T-helper 22 cell (primary cell): ENCODE measurements at regions not wholly inside any gene's neighbourhood (a gene's known extent, or its start where the extent isn't known, plus 50 kb on each side); places are given as distances from the start of the nearest gene placed in this dataset.

Experiments used
- DNase-seq: peaks from one replicate; pipeline ENCODE4 v3.0.0-alpha.2; 2020; ENCODE audit warnings: low read depth

DNA sequence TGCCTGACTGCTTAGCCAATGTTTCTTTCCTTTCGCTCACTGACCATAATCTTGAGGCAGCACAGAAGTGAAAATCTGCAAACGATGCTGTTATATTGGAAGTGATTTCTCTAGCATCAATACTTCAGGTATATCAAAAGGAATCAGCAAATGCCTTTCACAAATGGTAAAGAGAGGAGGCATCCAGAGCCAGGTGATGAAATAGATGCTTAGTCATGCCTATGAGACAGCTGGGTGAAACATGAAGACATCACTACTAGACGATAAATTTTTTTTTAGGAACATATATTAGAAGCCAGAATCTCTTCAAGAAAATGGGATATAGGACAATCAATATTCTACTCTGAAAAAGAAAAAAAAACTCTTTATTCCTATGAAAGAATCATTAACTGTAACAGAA lies 249.2 kb upstream of the SLC39A10 start:
- DNase-seq: no peak

DNA sequence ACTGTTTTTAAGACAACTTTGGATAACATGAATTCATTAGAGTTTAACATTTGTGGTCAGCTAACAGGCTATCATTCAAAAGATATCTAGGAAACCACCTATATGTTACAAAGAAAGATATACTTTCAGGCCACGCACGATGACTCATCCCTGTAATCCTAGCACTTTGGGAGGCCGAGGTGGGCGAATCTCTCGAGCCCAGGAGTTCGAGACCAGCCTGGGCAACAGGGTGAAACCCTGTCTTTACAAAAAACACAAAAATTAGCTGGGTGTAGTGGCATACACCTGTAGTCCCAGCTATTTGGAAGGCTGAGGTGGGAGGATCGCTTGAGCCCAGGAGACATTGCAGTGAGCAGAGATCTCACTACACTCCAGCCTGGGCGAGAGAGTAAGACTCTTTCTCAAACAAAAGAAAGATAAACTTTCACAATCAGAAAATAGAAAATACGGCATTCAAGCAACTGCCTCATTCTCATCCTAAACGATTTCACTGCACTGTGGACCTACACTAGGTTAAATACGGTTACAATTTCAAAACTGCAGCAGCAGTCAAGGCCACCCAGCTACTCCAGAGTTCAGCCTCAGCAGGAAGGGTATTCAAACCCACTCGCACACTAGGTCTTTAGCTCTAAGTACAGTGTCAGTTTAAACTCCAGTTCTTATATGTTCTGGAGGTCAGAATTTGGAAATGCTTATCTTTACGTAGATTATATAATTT lies 250.0 kb upstream of the SLC39A10 start:
- no peak for DNase-seq

DNA sequence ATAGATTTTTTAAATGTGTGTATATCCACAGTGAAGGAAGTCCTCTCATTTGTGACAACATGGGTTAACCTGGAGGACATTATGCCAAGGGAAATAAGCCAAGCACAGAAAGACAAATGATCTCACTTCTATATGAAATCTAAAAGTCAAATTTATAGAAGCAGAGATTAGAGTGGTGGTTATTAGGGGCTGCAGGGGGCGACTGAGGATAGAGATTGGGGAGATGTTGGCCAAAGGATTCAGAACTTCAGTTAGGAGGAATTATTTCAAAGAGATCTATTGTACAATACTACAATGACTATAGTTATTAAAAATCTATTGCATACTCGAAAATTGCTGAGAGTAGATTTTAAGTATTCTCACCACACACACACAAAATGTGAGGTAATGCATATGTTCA lies 252.4 kb upstream of the SLC39A10 start:
- no peak for DNase-seq

DNA sequence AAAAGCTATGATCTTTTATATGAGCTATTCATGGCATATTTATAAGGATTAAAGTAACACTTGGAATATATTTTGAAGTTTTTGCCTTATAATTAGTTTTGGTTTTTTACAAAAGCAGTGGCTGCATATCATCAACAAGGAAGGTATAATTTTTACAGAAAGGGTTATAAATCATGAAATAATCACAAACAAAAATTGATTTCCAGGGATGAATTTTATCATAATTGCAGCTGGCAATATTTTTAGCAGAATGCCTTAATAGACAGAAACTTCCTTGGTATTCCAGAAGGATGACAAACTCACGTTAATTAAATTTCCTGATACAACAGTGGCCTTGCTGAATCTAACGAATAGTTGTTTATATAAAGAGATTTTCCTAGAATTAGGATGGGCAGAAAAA lies 260.5 kb upstream of the SLC39A10 start:
- DNase-seq: no peak

DNA sequence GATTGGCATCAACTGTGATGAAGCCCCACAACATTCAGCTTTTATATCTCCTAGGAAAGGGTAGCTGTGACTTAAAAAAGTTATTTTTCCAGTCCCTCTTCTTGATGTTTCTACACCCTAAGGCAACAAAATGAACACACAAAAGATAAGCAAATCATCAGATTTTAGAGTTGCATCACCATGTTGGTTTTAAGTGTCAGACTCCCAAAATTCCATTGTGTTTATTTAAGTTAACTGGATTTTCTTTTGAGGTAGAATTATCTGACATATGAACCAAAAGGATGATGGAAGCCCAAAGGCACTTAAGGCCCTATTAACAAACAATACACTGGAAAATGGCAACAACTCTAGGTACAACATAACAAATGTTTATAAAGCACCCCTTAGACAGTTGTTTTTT lies 261.7 kb upstream of the SLC39A10 start:
- no peak for DNase-seq

DNA sequence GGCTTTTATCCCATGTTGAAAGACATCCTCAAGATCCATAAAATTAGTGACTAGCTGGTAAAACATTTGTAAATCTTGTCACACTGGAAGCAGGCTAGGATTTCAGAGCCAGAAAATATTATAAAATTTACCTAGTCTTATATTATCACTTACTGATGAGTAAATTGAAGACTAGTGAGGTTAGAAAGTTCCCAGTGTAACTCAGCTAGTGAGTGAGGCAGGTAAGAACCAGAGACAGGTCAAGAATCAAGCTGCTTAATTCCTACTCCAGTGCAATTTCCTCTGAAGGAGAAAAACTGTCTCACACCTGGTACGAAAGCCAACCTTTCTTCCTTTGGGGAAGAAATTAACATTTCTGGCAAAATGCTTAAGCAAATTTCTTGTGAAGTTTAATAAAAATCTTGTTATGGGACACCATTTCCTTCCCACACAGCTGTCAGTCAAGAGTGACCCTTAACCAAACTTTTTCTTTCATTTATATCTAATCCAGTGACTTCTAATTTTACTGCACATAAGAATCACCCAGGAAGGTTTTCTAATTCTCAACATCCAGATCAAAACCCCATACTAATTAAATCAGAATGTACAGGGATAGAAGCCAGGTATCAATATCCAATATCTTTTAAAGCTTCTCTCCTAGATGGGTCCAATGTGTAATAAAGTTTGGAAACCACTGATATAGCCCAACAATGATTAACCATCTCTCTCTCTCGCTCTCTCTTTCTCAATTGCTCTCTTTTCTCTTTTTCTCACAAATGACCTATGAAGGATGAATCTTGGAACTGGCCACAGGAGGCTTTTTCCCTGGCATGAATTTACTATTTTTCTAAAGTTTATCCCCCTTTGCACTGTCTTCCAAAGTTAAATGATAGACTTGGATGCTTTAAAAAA lies 264.3 kb upstream of the SLC39A10 start:
- DNase-seq: no peak

DNA sequence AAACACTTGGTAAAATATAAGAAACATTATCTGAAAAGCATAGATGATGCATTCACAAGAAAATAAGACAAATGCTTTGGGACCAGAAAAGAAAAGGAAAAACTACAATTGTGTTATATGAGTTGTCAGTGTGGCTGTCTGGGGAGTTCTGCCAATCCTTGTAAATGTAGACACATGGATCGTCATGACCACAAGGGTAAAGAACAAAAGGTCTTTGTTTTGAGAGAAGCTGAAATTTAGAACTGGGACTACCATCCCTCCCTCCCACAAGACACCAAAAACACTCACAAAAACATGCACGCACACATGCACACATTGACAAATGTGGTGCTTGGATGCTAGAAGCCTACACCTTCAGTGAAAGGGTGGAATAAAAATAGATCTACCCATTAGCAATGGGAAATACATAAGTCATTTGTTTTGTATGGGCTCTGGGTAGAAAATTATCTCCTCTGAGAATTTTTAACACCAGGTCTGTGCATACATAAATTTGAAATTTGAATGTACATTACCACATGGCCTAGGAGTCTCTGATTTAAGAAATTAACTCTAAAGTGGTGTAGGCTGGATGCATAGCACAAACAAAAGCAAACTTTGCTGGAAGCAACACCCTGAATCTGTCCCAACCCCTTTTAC lies 266.2 kb upstream of the SLC39A10 start:
- DNase-seq: no peak

DNA sequence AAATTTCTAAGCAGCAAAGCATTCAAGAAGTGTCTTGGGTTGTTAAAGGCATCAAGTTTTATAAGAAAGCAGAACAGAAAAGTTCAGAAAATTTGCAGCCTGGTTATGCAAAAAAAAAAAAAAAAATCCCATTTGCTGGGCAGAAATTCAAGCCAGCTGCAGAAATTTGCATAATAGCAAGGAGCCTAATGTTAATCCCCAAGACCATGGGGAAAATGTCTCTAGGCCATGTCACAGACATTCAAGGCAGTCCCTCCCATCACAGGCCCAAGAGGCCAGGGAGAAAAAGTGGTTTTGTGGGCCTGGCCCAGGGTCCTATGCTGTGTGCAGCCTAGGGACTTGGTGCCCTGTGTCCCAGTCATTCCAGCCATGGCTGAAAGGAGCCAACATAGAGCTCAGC lies 269.0 kb upstream of the SLC39A10 start:
- no peak for DNase-seq

DNA sequence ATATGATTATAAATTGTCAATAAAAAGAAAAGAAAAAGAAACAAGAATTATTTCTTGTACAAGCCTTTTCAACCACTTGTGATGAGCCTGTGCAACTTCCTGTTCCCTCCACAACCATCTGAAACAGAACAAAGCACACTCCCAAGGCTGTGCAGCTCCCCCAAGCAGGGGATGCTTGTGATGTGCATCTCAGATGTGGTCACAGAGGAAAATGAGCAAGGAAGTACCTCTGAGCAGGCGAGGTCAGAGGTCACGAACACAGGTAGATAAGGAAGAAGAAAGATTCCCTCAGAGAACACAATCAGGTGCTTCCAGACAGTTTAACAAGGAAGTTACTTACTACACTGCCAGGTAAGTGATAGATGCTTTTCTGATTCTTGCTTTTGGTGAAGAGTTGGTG lies 274.8 kb upstream of the SLC39A10 start:
- no peak for DNase-seq

DNA sequence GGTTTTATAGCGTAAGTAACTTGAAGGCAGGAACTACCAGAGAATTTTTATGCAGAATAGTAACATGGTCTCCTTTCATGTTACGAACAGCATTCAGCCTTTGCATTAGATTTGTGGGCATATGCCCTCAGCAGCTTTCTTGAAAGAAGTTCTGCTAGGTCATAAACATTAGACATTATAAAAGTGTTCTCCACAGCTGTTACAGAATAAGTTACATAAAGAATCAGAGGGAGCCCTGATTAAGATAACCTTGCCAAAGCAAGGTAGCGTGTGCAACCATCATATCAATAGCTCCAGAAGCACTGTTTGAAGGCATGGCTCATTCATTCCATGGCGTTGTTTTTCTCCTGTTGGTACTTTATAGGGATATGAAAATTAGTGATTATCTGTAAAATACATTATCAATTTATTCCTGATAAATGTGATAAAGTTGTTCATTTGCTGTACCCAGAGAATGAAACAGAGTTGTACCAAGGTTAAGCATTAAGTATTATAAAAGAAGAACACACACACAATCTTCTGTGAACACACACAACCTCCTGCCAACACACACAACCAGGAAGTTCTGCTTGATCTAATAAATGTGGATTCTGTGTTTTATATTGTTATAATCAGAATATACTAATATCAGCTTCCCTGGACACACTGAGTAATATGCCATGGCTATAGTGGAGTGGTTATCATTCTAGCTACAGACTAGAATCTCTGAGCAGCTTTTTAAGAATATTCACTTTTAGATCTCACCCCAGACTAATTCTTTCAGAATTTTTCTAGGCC lies 286.7 kb upstream of the SLC39A10 start:
- DNase-seq: no peak

DNA sequence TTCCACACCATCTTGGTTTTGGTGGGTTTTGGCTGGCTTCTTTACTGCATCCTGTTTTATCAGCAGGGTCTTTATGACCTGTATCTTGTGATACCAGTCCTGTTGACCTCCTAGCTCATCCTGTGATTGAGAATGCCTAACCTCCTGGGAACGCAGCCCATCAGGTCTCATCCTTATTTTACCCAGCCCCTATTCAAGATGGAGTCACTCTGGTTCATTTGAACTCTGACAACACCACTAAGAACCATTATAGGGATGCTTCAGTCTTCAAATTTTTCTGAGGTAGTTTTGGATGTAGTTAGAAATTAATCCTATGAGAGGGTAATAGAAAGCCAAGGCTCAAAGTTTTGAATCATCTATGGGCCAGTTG lies 287.8 kb upstream of the SLC39A10 start:
- no peak for DNase-seq

DNA sequence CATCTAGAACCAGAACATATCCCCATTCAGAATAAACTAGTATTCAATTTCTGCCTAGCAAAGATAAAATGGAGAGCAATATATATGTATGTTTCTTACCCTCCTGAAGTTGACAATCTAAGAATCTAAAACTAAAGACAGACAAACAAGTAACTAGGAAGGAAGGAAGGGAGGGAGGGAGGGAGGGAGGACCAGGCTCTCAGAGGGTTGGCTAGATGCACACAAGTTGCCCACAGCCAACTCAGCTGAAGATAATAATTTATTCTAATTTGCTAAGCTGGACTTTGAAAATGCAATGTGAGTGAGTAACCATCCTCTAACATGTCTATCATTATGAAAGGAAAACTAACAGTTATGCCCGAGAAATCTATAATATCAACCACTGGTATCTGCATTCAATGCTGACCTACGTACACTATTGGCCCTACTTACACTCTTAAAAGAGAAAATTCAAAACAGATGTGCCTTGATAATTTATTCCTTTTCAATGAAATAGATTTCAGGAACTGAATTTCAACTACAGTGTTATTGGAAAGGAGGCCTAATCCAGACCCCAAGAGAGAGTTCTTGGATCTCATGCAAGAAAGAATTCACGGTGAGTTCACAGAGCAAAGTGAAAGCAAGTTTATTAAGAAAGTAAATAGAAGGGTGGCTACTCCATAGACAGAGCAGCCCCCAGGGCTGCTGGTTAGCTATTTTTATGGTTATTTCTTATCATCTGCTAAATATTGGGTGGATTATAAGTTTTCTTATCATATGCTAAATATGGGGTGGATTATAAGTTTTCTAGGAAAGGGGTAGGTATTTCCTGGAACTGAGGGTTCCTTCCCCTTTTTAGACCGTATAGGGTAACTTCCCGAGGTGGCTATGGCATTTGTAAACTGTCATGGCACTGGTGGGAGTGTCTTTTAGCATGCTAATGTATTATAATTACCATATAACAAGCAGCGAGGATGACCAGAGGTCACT lies 288.5 kb upstream of the SLC39A10 start:
- no peak for DNase-seq

DNA sequence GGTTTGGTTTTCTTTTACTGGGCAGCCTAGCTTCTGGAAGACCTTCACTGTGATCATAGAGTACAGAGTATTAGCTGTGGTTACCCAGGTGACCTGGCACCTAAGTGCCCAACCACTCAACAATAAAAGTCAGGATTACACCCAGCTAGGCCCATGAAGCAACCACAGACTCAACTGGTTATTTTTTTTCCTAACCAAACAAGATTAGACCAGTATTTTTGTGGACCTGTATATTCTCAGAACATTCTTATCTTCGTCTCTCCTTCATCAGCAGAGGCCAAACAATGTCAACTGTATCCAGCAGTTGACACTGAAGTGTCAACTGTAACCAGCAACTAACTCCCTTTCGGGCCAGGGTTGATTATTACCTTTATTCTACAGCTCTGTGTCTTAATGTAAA lies 289.2 kb upstream of the SLC39A10 start:
- no peak for DNase-seq

DNA sequence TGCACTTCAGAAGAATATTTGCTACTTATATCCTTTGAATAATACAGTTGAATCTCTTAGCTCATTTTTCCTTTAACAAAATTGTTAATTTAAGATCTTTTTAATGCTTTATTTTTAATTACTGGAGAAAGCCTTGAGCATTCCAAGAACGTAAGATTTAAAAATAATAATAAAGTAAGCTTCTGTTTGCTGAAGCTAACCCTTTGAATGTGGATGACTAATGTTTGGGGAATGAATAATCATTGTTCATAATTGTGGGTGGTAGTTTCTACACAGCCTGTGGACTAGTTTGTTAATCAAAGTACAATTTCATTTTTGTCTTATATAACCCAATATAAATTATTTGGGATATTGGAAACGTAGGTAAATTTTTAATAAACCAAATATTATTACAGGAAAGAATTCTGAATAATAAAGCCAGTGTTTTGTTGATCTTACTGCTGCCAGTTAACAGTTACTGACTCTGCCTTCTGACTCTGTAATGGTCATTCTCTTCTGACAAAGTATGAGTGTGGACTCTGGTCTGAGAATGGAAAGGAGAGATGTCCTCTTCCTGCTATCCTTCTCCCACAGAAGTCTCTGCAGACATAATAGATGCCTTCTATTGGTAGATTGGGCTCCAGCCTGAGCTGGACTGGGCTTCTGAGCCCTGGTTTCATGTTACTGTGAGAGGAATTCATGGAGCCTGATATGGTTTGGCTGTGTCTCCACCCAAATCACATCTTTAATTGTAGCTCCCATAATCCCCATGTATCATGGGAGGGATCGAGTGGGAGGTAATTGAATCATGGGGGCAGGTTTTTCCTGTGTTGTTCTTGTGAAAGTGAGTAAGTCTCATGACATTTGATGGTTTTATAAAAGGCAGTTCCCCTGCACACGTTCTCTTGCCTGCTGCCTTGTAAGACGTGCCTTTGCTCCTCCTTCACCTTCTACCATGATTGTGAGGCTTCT lies 292.7 kb upstream of the SLC39A10 start:
- no peak for DNase-seq

DNA sequence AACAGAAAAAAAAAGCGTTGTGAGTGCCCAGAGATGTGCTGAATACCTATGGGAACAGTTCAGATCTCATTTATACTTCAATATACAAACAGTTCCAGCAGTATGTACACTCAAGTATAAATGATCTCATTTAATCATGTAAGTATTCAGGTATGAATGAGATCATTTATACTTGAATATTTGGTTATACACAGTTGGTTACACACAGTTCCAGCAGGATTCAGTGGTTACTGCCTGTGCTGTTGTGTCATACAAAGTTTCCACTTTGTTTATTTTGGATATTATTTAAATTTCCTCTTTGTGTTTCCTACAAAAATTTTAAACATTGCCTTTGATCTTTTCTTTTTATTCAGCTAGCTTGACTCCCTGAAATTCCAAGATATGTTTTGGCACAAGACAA lies 293.5 kb upstream of the SLC39A10 start:
- no peak for DNase-seq

DNA sequence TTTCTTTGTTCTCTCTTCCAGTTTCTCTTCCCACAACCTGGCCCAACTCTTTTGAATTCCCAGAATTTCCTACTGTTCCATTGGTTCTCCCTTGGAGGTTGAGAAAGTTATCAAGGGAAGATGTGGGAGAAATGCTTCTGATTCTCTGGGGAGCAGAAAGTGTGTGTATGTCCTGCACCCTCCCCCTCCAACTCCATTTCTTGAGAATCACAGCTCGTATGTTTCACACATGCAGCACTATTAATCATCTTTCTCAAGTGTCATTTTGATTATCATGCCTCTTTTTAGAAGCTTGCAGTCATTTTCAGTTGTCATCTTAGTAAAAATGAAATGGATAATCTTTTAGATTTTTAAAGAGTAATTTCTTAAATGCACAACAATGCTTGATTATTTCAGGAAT lies 296.8 kb upstream of the SLC39A10 start:
- DNase-seq: no peak

DNA sequence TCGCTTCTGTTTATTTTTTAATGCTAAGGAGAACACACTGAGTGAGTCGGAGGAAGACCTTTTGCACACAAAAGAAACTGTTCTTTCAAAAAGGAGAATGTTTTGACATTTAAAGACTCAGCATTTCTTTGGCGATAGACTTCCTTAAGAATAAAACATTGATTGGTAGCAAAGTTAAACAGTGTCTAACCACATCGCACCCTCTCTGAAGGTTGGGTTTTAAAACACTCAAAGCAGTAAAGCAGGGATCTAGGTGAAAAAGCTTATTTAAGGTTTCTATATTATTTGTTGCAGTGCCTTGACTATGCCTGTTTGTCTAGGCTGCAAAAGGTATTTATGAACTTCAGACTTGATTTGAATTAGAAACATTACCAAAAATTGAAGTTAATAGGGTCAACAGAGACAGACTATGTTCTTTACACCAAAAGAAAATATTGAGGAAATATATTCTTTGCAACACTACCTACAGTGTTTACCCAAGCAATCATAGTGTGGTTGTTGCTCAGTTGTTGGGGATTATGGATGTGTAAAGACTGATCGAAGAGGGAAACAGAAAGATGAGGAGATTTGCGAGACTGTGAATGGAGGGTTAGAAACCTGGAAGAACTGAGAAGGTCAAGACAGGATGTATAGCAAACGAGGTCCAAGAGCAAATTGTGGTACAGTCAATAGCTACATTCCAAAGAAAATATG lies 297.8 kb upstream of the SLC39A10 start:
- no peak for DNase-seq

DNA sequence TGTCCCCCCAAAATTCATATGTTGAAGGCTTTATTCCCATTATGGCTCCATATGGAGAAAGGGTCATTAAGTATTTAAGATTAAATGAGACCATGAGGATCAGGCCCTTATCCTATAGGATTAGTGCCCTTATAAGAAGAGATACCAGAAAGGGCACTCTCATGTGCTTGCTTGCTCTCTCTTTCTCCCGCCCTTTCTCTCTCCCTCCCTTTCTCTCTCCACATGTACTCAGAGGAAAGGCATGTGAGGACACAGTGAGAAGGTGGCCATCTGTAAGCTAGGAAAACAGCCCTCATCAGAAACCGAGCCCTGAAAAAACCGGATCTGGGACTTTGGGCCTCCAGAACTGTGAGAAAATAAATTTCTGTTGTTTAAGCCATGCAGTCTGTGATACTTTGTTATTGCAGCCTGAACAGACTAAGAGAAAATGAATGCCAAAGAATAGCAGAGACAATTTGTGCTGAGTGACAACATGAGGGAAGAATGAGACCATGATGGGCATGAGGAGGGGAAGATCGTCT lies 300.0 kb upstream of the SLC39A10 start:
- DNase-seq: no peak

DNA sequence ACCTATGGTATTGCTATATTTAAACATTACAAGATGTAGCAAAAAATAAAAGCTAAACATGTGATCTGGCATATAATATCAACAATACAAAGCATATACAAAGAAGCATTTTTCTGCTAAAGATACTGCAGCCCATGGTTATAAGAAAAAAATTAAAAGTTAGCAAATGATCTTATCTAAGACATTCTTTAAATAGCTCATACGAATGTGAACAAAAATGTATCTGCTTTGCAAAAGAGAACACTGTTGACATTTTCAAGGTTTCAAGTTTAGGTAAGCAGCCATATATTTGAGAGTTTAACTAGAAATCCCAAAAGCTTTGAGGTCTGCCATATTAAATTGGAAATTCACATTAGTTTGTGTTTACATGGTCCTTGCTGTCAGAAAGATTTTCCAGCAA lies 301.0 kb upstream of the SLC39A10 start:
- no peak for DNase-seq
